Motor neuron (in vitro differentiated cells): ENCODE measurements at regions not wholly inside any gene's neighbourhood (a gene's known extent, or its start where the extent isn't known, plus 50 kb on each side); places are given as distances from the start of the nearest gene placed in this dataset.

Experiments used
- ATAC-seq, 8 experiments: fragments of 200-7000 bp; cut with Tn5 transposase; replicated peaks in 6 of 8; 2 replicates each; pipeline ENCODE4 v1.8.0; 2021; ENCODE audit warnings: mild to moderate bottlenecking in 8 of 8, moderate library complexity in 8 of 8
- H3K27ac ChIP-seq, 2 donors: fragments of 250-450 bp; sonication (Bioruptor Pico); 2 replicates each; pipeline ENCODE4 v1.9.0; 2021; ENCODE audit warnings: antibody characterized with exemption in 2 of 2, mild to moderate bottlenecking in 2 of 2, moderate library complexity in 1 of 2
- H3K4me1 ChIP-seq, 2 donors: fragments of 250-450 bp; sonication (Bioruptor Pico); replicated peaks in 1 of 2; 2 replicates each; pipeline ENCODE4 v1.6.1; 2021; ENCODE audit warnings: antibody characterized with exemption in 2 of 2, mild to moderate bottlenecking in 2 of 2, moderate library complexity in 1 of 2
- H3K4me3 ChIP-seq, 5 donors: fragments of 250-450 bp; sonication (Bioruptor Pico); 2 replicates each; pipeline ENCODE4 v1.9.0; 2021; ENCODE audit warnings: antibody characterized with exemption in 5 of 5, mild to moderate bottlenecking in 5 of 5, moderate library complexity in 4 of 5
- WGBS, 10 experiments: fragments of 450-650 bp; shearing (Covaris generic); methylation state at CpG; one replicate each; pipeline ENCODE4 v1.0.0; 2022; 5-methylcytosine and 5-hydroxymethylcytosine counted together
- in situ Hi-C, 9 experiments: fragments of 400-800 bp; cut with MboI; loops; one replicate each; pipeline ENCODE4 v1.15.0; 2021; ENCODE audit warnings: low sequenced_read_pairs in 9 of 9, low pct_unique_long_range_greater_than_20kb in 2 of 9; ENCODE audit not compliant: unreplicated experiment in 9 of 9

DNA sequence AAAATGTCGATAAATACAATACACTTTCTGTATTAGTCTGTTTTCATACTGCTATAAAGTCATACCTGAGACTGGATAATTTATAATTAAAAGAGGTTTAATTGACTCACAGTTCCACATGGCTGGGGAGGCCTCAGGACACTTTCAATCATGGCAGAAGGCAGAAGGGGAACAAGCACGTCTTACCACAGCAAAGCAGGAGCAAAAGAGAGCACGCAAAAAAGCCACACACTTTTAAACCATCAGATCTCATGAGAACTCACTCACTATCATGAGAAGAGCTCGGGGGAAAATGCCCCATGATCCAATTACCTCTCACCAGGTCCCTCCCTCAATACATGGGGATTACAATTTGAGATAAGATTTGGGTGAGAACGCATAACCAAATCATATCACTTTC, 256.7 kb downstream of the ANAPC1 start:
- Histone ChIP-seq H3K4me1 (no peaks in the 10 kb centered on the region), H3K4me3 (no peak overlapping the region), H3K27ac (no peak overlapping the region)
- 50 to 100% (median 89%) methylated on average over 1 to 5 of the region's 5 CpGs for WGBS, 10 experiments
- no peak for ATAC-seq
- in situ Hi-C loops, result no loop called here

DNA sequence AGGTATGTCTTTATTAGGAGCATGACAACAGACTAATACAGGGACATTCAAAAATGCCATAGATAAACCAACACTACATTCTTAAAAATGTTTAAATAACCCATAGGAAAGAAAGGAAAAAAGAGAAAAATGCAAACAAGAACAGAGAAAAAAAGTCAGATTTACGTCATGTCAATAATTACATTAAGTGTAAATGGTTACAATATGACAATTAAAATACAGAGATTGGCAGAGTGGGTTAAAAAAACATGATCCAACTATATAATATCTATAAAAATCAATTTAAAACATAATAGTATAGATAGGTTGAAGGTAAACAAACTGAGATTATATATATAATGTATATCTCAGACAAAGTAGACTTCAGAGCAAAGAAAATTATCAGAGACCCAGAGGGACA, 255.8 kb downstream of the ANAPC1 start:
- no peak for ATAC-seq
- Histone ChIP-seq H3K4me3 (no peak overlapping the region), H3K4me1 (no peaks in the 10 kb centered on the region), H3K27ac (no peak overlapping the region)
- 38 to 93% (median 69%) methylated on average over 1 of the region's 1 CpG for WGBS, 10 experiments
- in situ Hi-C loops, result no loop called here

DNA sequence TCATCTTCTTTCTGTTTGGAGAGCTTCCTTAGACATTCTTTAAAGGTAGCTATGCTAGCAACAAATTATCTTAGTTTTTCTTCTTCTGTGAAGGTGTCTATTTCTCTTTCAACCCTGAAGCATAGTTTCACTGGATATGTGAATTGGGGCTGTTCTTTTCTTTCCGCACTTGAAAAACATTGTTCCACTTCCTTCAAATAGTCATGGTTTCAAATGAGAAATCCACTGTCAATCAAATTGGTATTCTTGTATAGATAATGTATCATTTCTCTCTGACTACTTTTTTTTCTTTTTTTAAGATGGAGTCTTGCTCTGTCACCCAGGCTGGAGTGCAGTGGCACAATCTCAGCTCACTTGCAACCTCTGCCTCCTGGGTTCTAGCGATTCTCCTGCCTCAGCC, 254.0 kb downstream of the ANAPC1 start:
- ATAC-seq, result no peak
- Histone ChIP-seq H3K4me1 (no peaks in the 10 kb centered on the region), H3K4me3 (no peak overlapping the region), H3K27ac (no peak overlapping the region)
- in situ Hi-C loops, result no loop called here
- whole genome bisulfite sequencing, 10 experiments, result 80 to 100% (median 98%) methylated on average over 1 to 2 of the region's 2 CpGs

DNA sequence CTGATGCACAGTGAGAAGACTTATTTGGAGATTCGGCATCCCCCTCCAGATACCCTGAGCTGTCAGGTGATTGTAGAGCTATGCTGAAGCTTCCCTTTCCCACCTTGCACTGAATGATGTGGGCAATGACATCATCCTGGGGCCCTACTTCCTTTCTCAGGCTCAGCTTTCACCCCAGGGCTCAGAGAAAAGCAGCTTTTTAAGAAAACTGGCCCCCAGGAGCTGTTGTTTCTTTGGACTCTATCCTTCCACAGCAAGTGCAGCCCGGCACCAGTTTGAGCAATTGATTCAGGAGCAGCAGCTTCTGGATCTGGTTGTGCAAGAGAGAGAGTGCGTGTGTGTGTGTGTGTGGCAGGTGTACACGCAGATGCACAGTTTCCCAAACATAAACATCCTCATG, 251.3 kb downstream of the ANAPC1 start:
- peak in 4 of 8 experiments; percentile 30 to 82 (median 61) for ATAC-seq
- no peaks in the 10 kb centered on the region for H3K4me1 ChIP-seq
- H3K4me3 ChIP-seq, result no peak overlapping the region
- WGBS, 10 experiments, result 57 to 100% (median 76%) methylated on average over 1 to 3 of the region's 4 CpGs; no CpG with 5 or more reads in 4 of the 10 experiments
- no peak overlapping the region for H3K27ac ChIP-seq
- in situ Hi-C loops, result no loop called here

DNA sequence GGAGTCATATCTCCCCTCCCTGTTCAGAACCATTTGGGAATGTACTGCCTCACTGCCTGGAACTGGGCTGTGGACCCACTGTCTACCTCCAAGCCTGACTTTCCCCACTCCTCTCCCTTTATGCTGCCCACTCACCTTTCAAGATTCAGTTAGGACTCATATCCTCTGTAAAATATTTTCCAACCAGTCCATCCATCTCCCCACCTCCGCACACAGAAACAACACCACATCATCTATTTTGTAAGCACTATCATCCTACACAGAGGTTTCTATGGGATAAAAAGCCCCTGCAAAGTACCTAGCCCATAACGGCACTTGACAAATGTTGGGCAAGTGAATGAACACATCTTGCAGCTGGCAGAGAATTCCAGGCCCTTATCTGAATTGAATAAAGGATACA, 250.8 kb downstream of the ANAPC1 start:
- Histone ChIP-seq H3K4me3 (no peak overlapping the region), H3K4me1 (no peaks in the 10 kb centered on the region), H3K27ac (no peak overlapping the region)
- 80 to 100% (median 93%) methylated on average over 1 to 2 of the region's 2 CpGs; no CpG with 5 or more reads in 4 of the 10 experiments for WGBS, 10 experiments
- no peak for ATAC-seq
- in situ Hi-C loops, result no loop called here

DNA sequence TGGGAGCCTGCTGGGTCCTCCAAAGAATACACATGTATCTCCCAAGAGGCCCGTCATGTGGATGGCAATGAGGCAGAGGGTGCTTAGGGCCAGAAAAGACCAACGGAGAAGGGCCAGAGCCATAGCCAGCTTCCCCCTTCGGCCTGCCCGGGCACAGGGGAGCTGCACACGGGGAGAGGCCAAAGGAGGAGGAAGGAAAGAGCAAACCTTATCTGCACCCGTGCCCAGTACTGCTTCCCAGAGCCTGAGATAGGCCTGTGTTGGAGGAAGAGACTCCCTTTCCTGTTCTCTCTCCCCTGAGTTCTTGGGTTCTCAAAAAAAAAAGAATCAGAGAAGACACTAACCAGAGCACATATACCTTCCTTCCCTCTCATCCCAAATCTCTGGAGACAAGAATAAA, 250.3 kb downstream of the ANAPC1 start:
- Histone ChIP-seq H3K27ac (no peak overlapping the region), H3K4me3 (no peak overlapping the region), H3K4me1 (no peaks in the 10 kb centered on the region)
- no peak for ATAC-seq
- 67 to 100% (median 84%) methylated on average over 1 to 3 of the region's 6 CpGs; no CpG with 5 or more reads in 6 of the 10 experiments for WGBS, 10 experiments
- in situ Hi-C loops, result no loop called here

DNA sequence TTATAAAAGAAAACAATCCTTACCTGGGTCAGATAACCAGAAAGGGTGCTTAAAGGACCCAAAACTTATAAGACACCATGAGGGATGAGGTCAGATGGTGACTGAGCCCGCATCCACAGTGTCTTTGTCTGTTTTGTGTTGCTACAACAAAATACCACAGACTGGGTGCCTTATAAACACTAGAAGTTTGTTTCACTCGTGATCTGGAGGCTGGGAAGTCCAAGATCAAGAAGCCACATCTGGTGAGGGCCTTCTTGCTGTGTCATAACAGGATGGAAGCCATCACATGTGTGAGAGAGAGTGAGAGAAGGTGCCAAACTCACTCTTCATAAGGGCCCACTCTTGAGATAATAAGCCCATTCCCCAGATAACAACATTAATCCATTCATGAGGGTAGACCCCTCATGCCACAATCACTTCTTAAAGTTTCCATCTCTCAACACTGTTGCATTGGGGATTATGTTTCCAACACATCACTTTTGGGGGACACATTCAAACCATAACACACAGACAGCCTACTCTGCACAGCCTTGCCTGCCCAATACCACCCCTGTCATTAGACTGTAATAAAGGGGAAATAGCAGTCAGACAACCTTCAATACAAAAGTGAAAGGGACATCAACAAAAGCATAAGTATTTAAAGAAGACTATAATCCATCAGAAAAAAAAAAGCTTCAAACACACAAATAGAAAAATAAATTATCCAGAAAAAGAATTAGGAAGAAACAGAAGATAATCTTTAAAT, 249.8 kb downstream of the ANAPC1 start:
- no peak overlapping the region for H3K27ac ChIP-seq
- H3K4me3 ChIP-seq, result no peak overlapping the region
- 20 to 86% (median 60%) methylated on average over 1 to 2 of the region's 2 CpGs; no CpG with 5 or more reads in 3 of the 10 experiments for WGBS, 10 experiments
- in situ Hi-C loops, result no loop called here
- ATAC-seq, result peak in 1 of 8 experiments; percentile 39
- H3K4me1 ChIP-seq, result no peaks in the 10 kb centered on the region

DNA sequence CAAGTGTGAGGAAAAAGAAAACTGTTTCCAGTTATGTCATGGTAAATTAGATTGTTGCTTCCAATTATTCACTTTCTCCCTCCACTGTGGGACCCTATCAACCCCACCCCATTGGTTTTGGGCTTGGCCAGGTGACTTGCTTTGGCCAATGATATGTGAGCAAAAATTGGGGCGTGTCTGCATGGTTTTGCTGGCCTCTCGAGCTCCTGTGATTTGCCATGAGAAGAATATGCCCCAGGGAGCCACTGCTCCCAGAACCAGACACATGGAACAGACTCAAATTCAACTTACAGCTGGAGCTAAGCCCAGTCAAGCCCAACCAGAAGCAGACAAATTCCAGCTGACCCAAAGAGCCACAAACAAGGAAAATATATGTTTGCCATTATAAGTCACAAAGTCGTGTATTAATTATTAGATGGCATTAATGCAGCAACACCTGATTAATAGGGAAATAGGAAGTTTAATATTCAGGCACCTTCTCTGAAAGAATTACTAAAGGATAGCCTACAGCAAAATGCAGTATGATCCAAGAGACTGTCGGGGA, 248.9 kb downstream of the ANAPC1 start:
- H3K4me3 ChIP-seq, result no peak overlapping the region
- no peak overlapping the region for H3K27ac ChIP-seq
- WGBS, 10 experiments, result 30 to 100% (median 92%) methylated on average over 2 to 4 of the region's 4 CpGs; no CpG with 5 or more reads in 2 of the 10 experiments
- peak in 1 of 8 experiments; percentile 45 for ATAC-seq
- in situ Hi-C loops, result no loop called here
- H3K4me1 ChIP-seq, result no peaks in the 10 kb centered on the region

DNA sequence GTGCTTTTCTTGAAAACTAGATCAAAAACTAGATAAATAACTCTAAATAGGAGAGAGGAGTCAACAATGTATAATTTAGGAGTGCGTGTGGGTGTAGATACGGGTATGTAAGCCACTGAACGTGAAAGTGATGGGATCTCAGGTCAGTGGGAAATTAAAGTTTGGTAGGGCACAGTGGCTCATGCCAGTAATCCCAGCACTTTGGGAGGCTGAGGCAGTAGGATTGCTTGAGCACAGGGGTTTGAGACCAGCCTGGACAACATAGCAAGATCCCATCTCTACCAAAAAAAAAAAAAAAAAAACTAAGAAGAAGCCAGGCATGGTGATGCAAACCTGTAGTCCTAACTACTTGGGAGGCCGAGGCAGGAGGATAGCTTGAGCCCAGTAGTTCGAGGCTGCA, 247.1 kb downstream of the ANAPC1 start:
- ATAC-seq, result no peak
- WGBS, 10 experiments, result 42 to 100% (median 77%) methylated on average over 2 to 5 of the region's 5 CpGs

DNA sequence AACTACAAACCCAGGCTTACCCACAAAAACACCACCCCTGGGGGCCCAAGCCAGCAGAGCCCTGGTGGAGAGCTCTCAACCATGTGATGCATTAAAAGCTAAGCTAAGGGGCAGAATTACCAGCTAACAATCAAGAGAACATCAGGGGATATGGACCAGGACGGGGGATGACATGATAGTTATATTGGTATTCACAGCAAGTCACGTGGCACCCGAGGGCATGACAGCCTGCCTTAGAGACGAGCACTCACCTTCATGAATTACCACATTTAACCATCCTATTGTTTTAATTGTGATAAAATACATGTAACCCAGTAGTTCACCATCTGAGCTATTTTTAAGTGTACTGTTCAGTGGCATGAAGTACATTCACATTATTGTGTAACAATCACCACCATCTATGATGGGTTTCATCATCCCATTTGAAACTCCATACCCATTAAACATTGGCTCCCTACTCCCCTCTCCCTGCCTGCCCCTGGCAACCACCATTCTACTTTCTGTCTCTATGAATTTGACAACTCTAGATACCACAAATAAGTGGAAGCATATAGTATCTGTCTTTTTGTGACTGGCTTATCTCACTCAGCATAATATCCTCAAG, 245.6 kb downstream of the ANAPC1 start:
- no peak for ATAC-seq
- in situ Hi-C loops, result no loop called here
- no peak overlapping the region for H3K27ac ChIP-seq
- no peaks in the 10 kb centered on the region for H3K4me1 ChIP-seq
- WGBS, 10 experiments, result 0 to 100% (median 88%) methylated on average over 1 to 4 of the region's 4 CpGs; no CpG with 5 or more reads in 4 of the 10 experiments
- no peak overlapping the region for H3K4me3 ChIP-seq

More for the DNA sequence above, 247.1 kb downstream of the ANAPC1 start:
- H3K27ac ChIP-seq, result no peak overlapping the region
- H3K4me3 ChIP-seq, result no peak overlapping the region
- no peaks in the 10 kb centered on the region for H3K4me1 ChIP-seq
- in situ Hi-C loops, result no loop called here

DNA sequence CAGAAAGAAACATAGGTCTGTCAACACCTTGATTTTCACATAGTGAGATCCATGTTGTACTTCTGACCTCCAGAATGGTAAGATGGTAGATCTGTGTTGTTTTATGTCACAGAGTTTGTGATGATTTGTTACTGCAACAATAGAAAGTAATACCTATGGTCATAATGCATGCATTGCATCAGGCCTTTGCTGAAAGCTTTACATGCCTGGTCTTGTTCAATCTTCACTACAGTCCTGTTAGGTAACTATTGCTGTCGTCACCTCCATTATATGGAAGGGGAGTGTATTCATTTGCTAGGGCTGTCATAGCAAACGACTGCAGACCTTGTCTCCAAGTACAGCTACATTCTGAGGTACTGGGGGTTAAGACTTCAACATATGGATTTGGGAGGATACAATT, 243.5 kb downstream of the ANAPC1 start:
- in situ Hi-C loops, result no loop called here
- no peaks in the 10 kb centered on the region for H3K4me1 ChIP-seq
- no peak for ATAC-seq
- no peak overlapping the region for H3K4me3 ChIP-seq
- WGBS, 10 experiments, result 24 to 100% (median 87%) methylated on average over 1 to 2 of the region's 2 CpGs; no CpG with 5 or more reads in 4 of the 10 experiments
- no peak overlapping the region for H3K27ac ChIP-seq

DNA sequence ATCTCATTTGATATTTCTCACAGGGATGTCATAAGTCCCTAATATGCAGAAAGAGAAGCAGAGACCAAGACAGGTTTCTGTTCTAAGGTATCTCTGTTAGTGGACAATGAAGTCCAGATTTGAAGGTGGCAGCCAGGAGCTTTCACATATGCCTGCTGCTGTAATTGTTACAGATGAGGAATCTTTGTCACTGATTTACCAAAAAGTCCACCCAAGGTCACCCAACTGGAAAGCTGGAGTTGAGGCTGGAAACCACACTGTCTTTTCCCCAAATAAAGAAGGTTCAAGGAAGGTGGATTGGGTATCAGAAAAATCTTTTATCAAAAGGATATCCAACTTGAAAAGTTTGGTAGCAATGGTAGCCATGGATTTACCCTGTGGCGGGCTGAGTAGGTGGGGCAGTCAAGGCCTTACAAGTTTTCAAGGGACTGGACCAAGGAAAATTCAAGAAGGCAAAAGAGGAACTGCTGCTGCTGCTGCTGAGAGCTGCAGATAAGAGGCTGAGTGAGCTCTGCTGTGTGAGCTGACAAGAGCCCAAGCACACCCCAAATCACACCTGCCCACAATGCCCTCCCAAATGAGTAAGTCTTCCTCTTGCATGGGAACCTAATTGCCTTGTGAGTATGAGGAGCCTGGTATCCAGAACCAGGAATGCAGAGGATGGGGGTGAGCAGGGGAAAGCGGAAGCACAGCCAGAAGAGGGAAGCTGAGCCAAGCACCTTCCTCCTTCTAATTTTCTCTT, 241.2 kb downstream of the ANAPC1 start:
- WGBS, 10 experiments, result 69 to 100% (median 100%) methylated on average over 1 to 2 of the region's 2 CpGs; no CpG with 5 or more reads in 5 of the 10 experiments
- H3K4me1 ChIP-seq, result no peaks in the 10 kb centered on the region
- ATAC-seq, result no peak
- H3K4me3 ChIP-seq, result no peak overlapping the region
- in situ Hi-C loops, result no loop called here
- no peak overlapping the region for H3K27ac ChIP-seq

DNA sequence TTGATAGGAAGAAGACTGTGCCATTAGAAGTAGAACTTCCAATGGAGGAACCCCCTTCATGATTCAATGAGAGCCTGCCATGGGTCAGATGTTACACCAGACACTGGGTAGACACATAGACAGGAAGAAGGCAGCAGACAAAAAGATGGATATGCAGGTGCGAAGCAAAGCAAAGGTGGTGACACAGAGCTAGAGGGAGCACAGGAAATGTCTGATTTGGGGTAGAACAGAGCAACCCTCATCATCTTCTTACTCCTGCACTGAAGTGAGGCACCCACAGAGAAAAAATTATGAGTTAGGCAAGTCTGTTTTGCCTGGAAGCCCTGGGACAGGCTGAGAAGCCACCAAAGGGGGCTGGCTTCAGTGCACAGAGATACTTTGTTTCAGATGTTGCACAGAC, 240.2 kb downstream of the ANAPC1 start:
- no peak for ATAC-seq
- Histone ChIP-seq H3K27ac (no peak overlapping the region), H3K4me1 (no peaks in the 10 kb centered on the region), H3K4me3 (no peak overlapping the region)
- in situ Hi-C loops, result no loop called here
- WGBS, 10 experiments, result 83 to 100% (median 100%) methylated on average over 1 of the region's 1 CpG; no CpG with 5 or more reads in 3 of the 10 experiments
